HepG2 (cell line): ENCODE measurements at regions not wholly inside any gene's neighbourhood (a gene's known extent, or its start where the extent isn't known, plus 50 kb on each side); places are given as distances from the start of the nearest gene placed in this dataset.

Experiments
- BRCA1 ChIP-seq: sonication (generic); formaldehyde crosslinking; IDR thresholded peaks from 2 replicates; pipeline ENCODE4 v1.4.0; 2020; ENCODE audit warnings: missing genetic modification reagents
- CCDC6 ChIP-seq: sonication (generic); formaldehyde crosslinking; IDR thresholded peaks from 2 replicates; pipeline ENCODE4 v1.8.1; 2022; ENCODE audit warnings: mild to moderate bottlenecking, missing genetic modification reagents, moderate library complexity
- FOXM1 ChIP-seq: sonication (generic); formaldehyde crosslinking; IDR thresholded peaks from 2 replicates; pipeline ENCODE4 v1.5.0; 2020; ENCODE audit warnings: missing genetic modification reagents
- FOXO1 ChIP-seq: sonication (generic); formaldehyde crosslinking; IDR thresholded peaks from 2 replicates; pipeline ENCODE4 v1.4.0; 2020; ENCODE audit warnings: missing genetic modification reagents
- NFIC ChIP-seq: IDR thresholded peaks from 2 replicates; pipeline ENCODE4 v1.6.1; 2012; ENCODE audit warnings: mild to moderate bottlenecking, low read length, inconsistent platforms
- YY1 ChIP-seq: IDR thresholded peaks from 2 replicates; pipeline ENCODE4 v1.6.1; 2011; ENCODE audit warnings: low read length, low read depth, moderate library complexity, mild to moderate bottlenecking; ENCODE audit not compliant: insufficient read depth, insufficient replicate concordance
- ZBTB26 ChIP-seq: IDR thresholded peaks from 2 replicates; pipeline ENCODE4 v1.6.1; 2016; ENCODE audit warnings: missing compliant biosample characterization, missing genetic modification reagents, borderline replicate concordance
- ZNF704 ChIP-seq: sonication (generic); formaldehyde crosslinking; IDR thresholded peaks from 2 replicates; pipeline ENCODE4 v1.8.1; 2023; ENCODE audit warnings: mild to moderate bottlenecking, inconsistent platforms, moderate library complexity, missing genetic modification reagents, borderline replicate concordance
- TF ChIP-seq, protein P1 (sequence below): IDR thresholded peaks from 2 replicates; pipeline ENCODE4 v1.6.1; 2016; ENCODE audit warnings: control low read depth

DNA sequence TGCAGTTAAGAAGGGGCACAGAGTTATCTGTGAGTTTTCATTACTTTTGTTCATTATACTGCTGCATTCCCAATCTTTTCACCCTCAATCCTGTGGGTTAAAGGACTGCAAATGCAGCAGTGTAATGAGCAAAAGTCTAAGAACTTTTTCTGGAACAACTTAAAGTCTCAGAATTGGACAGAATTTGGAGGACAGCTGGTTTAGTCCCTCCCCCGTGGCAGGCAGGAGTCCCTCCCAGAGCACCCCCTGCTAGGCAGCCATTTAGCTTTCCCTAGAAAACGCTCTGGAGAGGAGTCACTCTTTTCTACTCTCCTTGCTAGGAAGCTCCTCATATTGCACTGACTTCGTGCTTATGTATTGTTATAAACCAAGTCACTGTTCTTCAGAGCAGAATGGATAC lies 156.3 kb upstream of the UBE2E1 start:
- TF ChIP-seq FOXM1 (CRISPR knock-in tag) = no peak
- TF ChIP-seq, protein P1, sequence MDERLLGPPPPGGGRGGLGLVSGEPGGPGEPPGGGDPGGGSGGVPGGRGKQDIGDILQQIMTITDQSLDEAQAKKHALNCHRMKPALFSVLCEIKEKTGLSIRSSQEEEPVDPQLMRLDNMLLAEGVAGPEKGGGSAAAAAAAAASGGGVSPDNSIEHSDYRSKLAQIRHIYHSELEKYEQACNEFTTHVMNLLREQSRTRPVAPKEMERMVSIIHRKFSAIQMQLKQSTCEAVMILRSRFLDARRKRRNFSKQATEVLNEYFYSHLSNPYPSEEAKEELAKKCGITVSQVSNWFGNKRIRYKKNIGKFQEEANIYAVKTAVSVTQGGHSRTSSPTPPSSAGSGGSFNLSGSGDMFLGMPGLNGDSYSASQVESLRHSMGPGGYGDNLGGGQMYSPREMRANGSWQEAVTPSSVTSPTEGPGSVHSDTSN (CRISPR knock-in tag) = no peak
- TF ChIP-seq BRCA1 (CRISPR knock-in tag) = no peak
- no peak for TF ChIP-seq YY1
- no peak for TF ChIP-seq ZBTB26
- no peak for TF ChIP-seq NFIC
- no peak for TF ChIP-seq CCDC6 (CRISPR knock-in tag)
- no peak for TF ChIP-seq ZNF704 (CRISPR knock-in tag)
- TF ChIP-seq FOXO1 (CRISPR knock-in tag) = no peak
